Mesenchymal stem cell (in vitro differentiated cells and primary cell): ENCODE measurements at regions not wholly inside any gene's neighbourhood (a gene's known extent, or its start where the extent isn't known, plus 50 kb on each side); places are given as distances from the start of the nearest gene placed in this dataset.

ENCODE experiments used
- DNase-seq: peaks from one replicate; pipeline ENCODE4 v3.0.0-alpha.2; 2013
- H2AFZ ChIP-seq: one replicate; pipeline ENCODE4 v1.6.1; 2013; ENCODE audit warnings: low read depth, mild to moderate bottlenecking, control low read depth, inconsistent platforms, low read length, moderate library complexity
- H2AK5ac ChIP-seq: 2 replicates; pipeline ENCODE4 v1.6.1; 2013; ENCODE audit warnings: low read length, moderate library complexity, mild to moderate bottlenecking, inconsistent platforms; ENCODE audit not compliant: severe bottlenecking
- H2BK120ac ChIP-seq: one replicate; pipeline ENCODE4 v1.6.1; 2013; ENCODE audit warnings: low read depth, mild to moderate bottlenecking, inconsistent platforms, low read length, moderate library complexity
- H2BK12ac ChIP-seq, 2 experiments: one replicate each; pipeline ENCODE4 v1.6.1; 2013; ENCODE audit warnings: inconsistent platforms in 2 of 2, low read length in 2 of 2, mild to moderate bottlenecking in 2 of 2, moderate library complexity in 2 of 2, control low read depth in 1 of 2
- H2BK15ac ChIP-seq: one replicate; pipeline ENCODE4 v1.6.1; 2013; ENCODE audit warnings: mild to moderate bottlenecking, low read depth, inconsistent platforms; ENCODE audit not compliant: poor library complexity, severe bottlenecking
- H2BK5ac ChIP-seq: 2 replicates; pipeline ENCODE4 v1.6.1; 2013; ENCODE audit warnings: low read depth, mild to moderate bottlenecking, low read length, control low read depth, inconsistent platforms; ENCODE audit not compliant: poor library complexity, severe bottlenecking
- H3K14ac ChIP-seq, 2 experiments: one replicate each; pipeline ENCODE4 v1.6.1; 2013; ENCODE audit warnings: inconsistent platforms in 2 of 2, low read length in 2 of 2, control low read depth in 1 of 2, mild to moderate bottlenecking in 1 of 2, moderate library complexity in 1 of 2
- H3K18ac ChIP-seq, 2 experiments: one replicate each; pipeline ENCODE4 v1.6.1; 2013; ENCODE audit warnings: inconsistent platforms in 2 of 2, low read length in 2 of 2, control low read depth in 1 of 2, low read depth in 1 of 2, mild to moderate bottlenecking in 1 of 2
- H3K23ac ChIP-seq, 2 experiments: one replicate each; pipeline ENCODE4 v1.6.1; 2013; ENCODE audit warnings: inconsistent platforms in 2 of 2, low read length in 2 of 2, mild to moderate bottlenecking in 2 of 2, moderate library complexity in 2 of 2, control low read depth in 1 of 2
- H3K27ac ChIP-seq: 2 replicates; pipeline ENCODE4 v1.5.1; 2013; ENCODE audit warnings: mild to moderate bottlenecking, moderate library complexity, low read length, control low read depth, inconsistent platforms; ENCODE audit not compliant: poor library complexity, severe bottlenecking
- H3K27me3 ChIP-seq, 2 experiments: 2 replicates each; pipeline versions ENCODE4 v1.6.1 to v1.7.0; 2013; ENCODE audit warnings: low read length in 2 of 2, mild to moderate bottlenecking in 2 of 2, moderate library complexity in 2 of 2, control low read depth in 1 of 2, inconsistent platforms in 1 of 2; ENCODE audit not compliant: control insufficient read depth in 1 of 2, insufficient read depth in 1 of 2
- H3K36me3 ChIP-seq, 2 experiments: 2 replicates each; pipeline versions ENCODE4 v1.6.1 to v1.7.0; 2013; ENCODE audit warnings: low read length in 2 of 2, control low read depth in 1 of 2, inconsistent platforms in 1 of 2, low read depth in 1 of 2, mild to moderate bottlenecking in 1 of 2; ENCODE audit not compliant: insufficient read depth in 2 of 2, control insufficient read depth in 1 of 2
- H3K4ac ChIP-seq, 2 experiments: one replicate each; pipeline ENCODE4 v1.6.1; 2013; ENCODE audit warnings: inconsistent platforms in 2 of 2, low read length in 2 of 2, mild to moderate bottlenecking in 2 of 2, moderate library complexity in 2 of 2, control low read depth in 1 of 2, low read depth in 1 of 2
- H3K4me1 ChIP-seq: 2 replicates; pipeline ENCODE4 v1.6.1; 2013; ENCODE audit warnings: low read depth, low read length, control low read depth; ENCODE audit not compliant: control insufficient read depth, insufficient read depth
- H3K4me2 ChIP-seq: 2 replicates; pipeline ENCODE4 v1.6.1; 2013; ENCODE audit warnings: low read length, mild to moderate bottlenecking, inconsistent platforms; ENCODE audit not compliant: poor library complexity, severe bottlenecking
- H3K4me3 ChIP-seq, 2 experiments: 2 replicates each; pipeline versions ENCODE4 v1.5.1 to v1.7.0; 2013; ENCODE audit warnings: low read length in 2 of 2, mild to moderate bottlenecking in 2 of 2, control low read depth in 1 of 2, low read depth in 1 of 2; ENCODE audit not compliant: insufficient read depth in 1 of 2
- H3K79me1 ChIP-seq: replicated peaks from 2 replicates; pipeline ENCODE4 v1.6.1; 2013; ENCODE audit warnings: mild to moderate bottlenecking, control low read depth, low read length, inconsistent platforms; ENCODE audit not compliant: poor library complexity, severe bottlenecking
- H3K9ac ChIP-seq: 2 replicates; pipeline ENCODE4 v1.7.0; 2013; ENCODE audit warnings: mild to moderate bottlenecking, low read length, moderate library complexity
- H3K9me3 ChIP-seq: 2 replicates; pipeline ENCODE4 v1.7.0; 2013; ENCODE audit warnings: mild to moderate bottlenecking, low read length; ENCODE audit not compliant: control insufficient read depth
- H4K8ac ChIP-seq: one replicate; pipeline ENCODE4 v1.6.1; 2013; ENCODE audit warnings: inconsistent platforms, mild to moderate bottlenecking, low read length, moderate library complexity
- H4K91ac ChIP-seq: one replicate; pipeline ENCODE4 v1.6.1; 2013; ENCODE audit warnings: mild to moderate bottlenecking, low read length, inconsistent platforms
- WGBS: methylation state at CpG from one replicate; pipeline ENCODE4 v1.1.7; 2013; ENCODE audit warnings: mixed read lengths; 5-methylcytosine and 5-hydroxymethylcytosine counted together

DNA sequence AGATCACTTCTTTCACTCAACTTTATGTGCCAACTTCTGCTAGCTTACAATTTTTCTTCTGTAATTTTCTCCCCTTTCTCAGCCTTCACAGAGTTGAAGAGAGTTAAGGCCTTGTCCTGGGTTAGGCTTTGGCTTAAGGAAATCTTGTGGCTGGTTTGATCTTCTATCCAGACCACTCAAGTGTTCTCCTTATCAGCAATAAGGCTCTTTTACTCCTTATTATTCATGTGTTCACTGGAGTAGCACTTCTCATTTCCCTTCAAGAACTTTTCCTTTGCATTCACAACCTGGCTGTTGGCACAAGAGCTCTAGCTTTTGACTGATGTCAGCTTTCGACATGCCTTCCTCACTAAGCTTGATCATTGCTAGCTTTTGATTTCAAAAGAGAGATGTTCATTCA is 86.9 kb upstream of the ALDH1B1 start:
- Histone ChIP-seq H2BK15ac (no peak overlapping the region), H3K4me2 (no peak overlapping the region), H2BK12ac (no peak overlapping the region), H3K9ac (no peak overlapping the region), H2BK5ac (no peak overlapping the region), H3K9me3 (no peaks in the 10 kb centered on the region), H3K27me3 (peaks cover 0 to 24% of the 10 kb centered on the region in 2 experiments), H2BK120ac (no peak overlapping the region), H3K4me3 (no peak overlapping the region), H2AFZ (no peak overlapping the region), H3K79me1 (no peaks in the 10 kb centered on the region), H3K36me3 (no peaks in the 10 kb centered on the region), H4K8ac (no peak overlapping the region), H3K18ac (no peak overlapping the region), H3K23ac (no peak overlapping the region), H3K27ac (no peak overlapping the region), H3K4me1 (peaks cover 13% of the 10 kb centered on the region), H3K4ac (no peak overlapping the region), H4K91ac (no peak overlapping the region), H3K14ac (no peak overlapping the region), H2AK5ac (no peak overlapping the region)
- DNase-seq, result no peak
- WGBS, result 100% methylated on average over 1 of the region's 1 CpG

DNA sequence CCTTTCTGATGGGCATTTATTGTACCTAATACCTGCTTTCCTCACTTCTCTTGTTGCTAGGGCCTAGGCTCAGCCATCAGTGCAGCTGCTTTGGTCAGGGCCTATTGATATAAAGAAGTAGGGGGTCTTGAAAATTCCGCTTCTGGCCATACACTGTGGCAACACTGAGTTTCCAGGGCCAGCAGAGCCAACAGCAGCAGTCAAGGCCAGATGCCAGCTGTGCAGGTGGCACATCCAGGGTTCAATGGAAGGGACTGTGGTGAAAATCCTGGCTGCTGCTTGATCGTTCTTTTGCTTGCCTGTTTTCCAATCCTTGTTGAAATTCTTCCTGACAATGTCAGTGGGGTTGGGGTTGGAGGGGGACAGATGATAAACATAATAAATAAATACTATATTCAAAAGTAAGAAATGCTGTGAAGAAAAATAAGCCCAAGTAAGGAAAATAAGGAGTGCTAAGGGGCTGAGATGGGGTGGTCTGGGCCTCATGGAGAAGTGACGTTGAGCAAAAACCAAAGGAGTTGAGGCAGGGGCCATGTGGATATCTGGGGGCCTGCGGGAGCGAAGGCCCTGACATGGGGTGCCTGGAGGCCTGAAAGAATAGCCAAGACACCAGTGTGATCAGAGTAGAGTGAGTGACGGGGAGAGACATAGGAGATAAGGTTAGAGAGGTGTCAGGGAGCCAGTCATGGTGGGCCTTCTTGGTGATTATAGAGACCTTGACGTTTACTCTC is 91.0 kb upstream of the ALDH1B1 start:
- DNase-seq, result no peak
- H3K9ac ChIP-seq, result no peak overlapping the region
- no peaks in the 10 kb centered on the region for H3K79me1 ChIP-seq
- H3K4me1 ChIP-seq, result no peaks in the 10 kb centered on the region
- no peak overlapping the region for H3K4ac ChIP-seq
- H4K91ac ChIP-seq, result no peak overlapping the region
- H2AFZ ChIP-seq, result no peak overlapping the region
- no peak overlapping the region for H3K14ac ChIP-seq
- no peak overlapping the region for H3K4me2 ChIP-seq
- H3K4me3 ChIP-seq, result no peak overlapping the region
- no peak overlapping the region for H2BK15ac ChIP-seq
- H3K23ac ChIP-seq, result no peak overlapping the region
- no peak overlapping the region for H2AK5ac ChIP-seq
- H3K27ac ChIP-seq, result no peak overlapping the region
- no peak overlapping the region for H3K18ac ChIP-seq
- H2BK12ac ChIP-seq, result no peak overlapping the region
- H3K27me3 ChIP-seq, result peaks cover 6 to 23% of the 10 kb centered on the region in 2 experiments
- H3K36me3 ChIP-seq, result no peaks in the 10 kb centered on the region
- H4K8ac ChIP-seq, result no peak overlapping the region
- H3K9me3 ChIP-seq, result no peaks in the 10 kb centered on the region
- H2BK5ac ChIP-seq, result no peak overlapping the region
- 80% methylated on average over 6 of the region's 7 CpGs for WGBS
- no peak overlapping the region for H2BK120ac ChIP-seq

DNA sequence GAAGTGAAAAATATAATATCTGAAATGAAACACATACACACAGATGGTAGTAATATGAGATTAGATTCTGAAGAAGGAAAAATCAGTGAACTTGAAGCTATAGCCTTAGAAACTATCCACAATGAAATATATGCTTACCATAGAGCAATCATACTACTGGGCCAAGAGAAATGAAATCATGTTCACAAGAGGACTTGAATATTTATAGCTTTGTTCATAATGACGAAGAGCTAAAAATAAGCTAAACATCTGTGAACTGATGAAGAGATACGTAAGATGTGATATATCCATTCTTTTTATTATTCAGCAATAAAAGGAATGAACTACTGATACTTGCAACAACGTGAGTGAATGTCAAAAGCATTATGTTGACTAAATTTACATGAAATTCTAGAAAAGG is 92.6 kb upstream of the ALDH1B1 start:
- Histone ChIP-seq H3K23ac (no peak overlapping the region), H2BK12ac (no peak overlapping the region), H3K9ac (no peak overlapping the region), H3K27ac (no peak overlapping the region), H4K8ac (no peak overlapping the region), H3K79me1 (no peaks in the 10 kb centered on the region), H4K91ac (no peak overlapping the region), H3K36me3 (no peaks in the 10 kb centered on the region), H2BK15ac (no peak overlapping the region), H3K4me1 (no peaks in the 10 kb centered on the region), H3K14ac (no peak overlapping the region), H2BK120ac (no peak overlapping the region), H3K4ac (no peak overlapping the region), H3K18ac (no peak overlapping the region), H3K4me2 (no peak overlapping the region), H2AK5ac (no peak overlapping the region), H2BK5ac (no peak overlapping the region), H3K9me3 (no peaks in the 10 kb centered on the region), H3K27me3 (peaks cover 15 to 26% of the 10 kb centered on the region in 2 experiments), H3K4me3 (no peak overlapping the region), H2AFZ (no peak overlapping the region)
- WGBS, result 33% methylated on average over 1 of the region's 3 CpGs
- no peak for DNase-seq

DNA sequence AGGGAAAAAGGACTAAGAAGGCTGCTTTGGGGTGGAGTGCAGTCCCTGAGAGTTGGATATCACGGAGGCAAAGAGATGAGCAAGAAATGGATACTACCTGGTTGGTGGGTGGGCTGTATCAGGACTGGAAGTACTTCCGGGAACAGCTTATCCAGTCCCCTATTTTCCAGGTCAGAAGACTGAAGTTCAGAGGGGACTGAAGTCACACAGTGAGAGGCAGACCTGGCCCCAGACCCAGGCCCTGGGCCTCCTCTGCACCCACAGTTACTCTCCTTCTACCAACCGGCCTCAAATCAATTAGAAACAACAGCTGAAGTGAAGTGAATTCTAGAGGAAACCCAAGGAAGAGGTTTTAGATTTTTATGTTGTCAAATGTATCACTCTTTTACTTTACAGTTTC is 93.6 kb upstream of the ALDH1B1 start:
- no peak overlapping the region for H3K4me2 ChIP-seq
- no peak overlapping the region for H2BK12ac ChIP-seq
- no peak overlapping the region for H4K8ac ChIP-seq
- H3K27me3 ChIP-seq, result peaks cover 18 to 26% of the 10 kb centered on the region in 2 experiments
- H2AFZ ChIP-seq, result no peak overlapping the region
- no peak overlapping the region for H2BK5ac ChIP-seq
- no peak overlapping the region for H2BK15ac ChIP-seq
- no peaks in the 10 kb centered on the region for H3K36me3 ChIP-seq
- 89% methylated on average over 1 of the region's 3 CpGs for WGBS
- H3K27ac ChIP-seq, result no peak overlapping the region
- no peak overlapping the region for H3K9ac ChIP-seq
- H3K18ac ChIP-seq, result no peak overlapping the region
- no peak overlapping the region for H3K23ac ChIP-seq
- DNase-seq, result no peak
- no peak overlapping the region for H3K4me3 ChIP-seq
- no peaks in the 10 kb centered on the region for H3K9me3 ChIP-seq
- no peak overlapping the region for H2AK5ac ChIP-seq
- no peak overlapping the region for H2BK120ac ChIP-seq
- H4K91ac ChIP-seq, result no peak overlapping the region
- H3K4ac ChIP-seq, result no peak overlapping the region
- no peaks in the 10 kb centered on the region for H3K4me1 ChIP-seq
- no peaks in the 10 kb centered on the region for H3K79me1 ChIP-seq
- H3K14ac ChIP-seq, result no peak overlapping the region
